ENCODE measurements at regions not wholly inside any gene's neighbourhood (a gene's known extent, or its start where the extent isn't known, plus 50 kb on each side); places are given as distances from the start of the nearest gene placed in this dataset.

DNA sequence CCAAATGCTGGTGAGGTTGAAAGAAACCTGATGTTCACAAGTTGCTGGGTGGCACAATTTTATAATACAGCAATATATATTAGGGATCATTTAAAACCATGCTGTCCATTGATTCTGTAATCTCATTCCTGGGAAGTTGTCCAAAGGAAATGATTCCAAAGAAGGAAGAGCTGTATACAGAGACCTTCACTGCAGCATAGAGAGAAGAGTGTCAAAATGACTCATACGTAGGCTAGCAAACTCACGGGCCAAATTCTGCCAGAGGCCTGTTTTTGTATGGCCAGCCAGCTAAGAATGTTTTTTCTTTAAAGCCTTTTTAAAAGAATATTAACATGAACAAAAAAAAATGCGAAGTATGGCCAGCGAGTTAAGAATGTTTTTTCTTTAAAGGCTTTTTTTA lies 69.2 kb upstream of the MED13L start:
- DNase-seq (ENCODE audit: insufficient read length) = no peak
- no peak for FAIRE-seq
- no peak for TF ChIP-seq POLR2AphosphoS5 (IDR thresholded peaks at IDR 0.05; ENCODE audit: low read depth, low read length)
- TF ChIP-seq POLR2A (IDR thresholded peaks at IDR 0.05; ENCODE audit: low read depth, low read length) = no peak
- no peak for TF ChIP-seq TAF1 (IDR thresholded peaks at IDR 0.05; ENCODE audit: borderline replicate concordance, low read depth, low read length)

DNA sequence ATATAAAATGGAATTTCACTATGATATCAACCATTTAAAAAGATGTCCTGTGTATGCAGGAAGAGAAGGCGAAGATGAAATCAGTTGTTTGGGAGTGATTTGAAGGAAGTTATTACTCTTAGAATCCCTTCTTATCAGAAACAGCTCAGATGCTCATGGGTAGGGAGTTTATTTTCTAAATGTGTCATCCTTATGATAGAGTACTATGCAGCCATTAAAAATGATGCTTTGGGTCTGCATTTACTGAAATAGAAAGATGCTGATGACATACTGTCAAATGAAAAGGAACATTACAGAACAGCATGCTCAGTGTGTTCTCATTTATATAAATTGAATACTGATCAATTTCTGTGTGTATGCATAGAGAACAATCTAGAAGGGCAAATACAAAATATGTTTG lies 69.8 kb upstream of the MED13L start:
- no peak for DNase-seq (ENCODE audit: insufficient read length)
- no peak for FAIRE-seq
- TF ChIP-seq POLR2AphosphoS5 (IDR thresholded peaks at IDR 0.05; ENCODE audit: low read depth, low read length) (no peak), TAF1 (IDR thresholded peaks at IDR 0.05; ENCODE audit: borderline replicate concordance, low read depth, low read length) (no peak), POLR2A (IDR thresholded peaks at IDR 0.05; ENCODE audit: low read depth, low read length) (no peak)

DNA sequence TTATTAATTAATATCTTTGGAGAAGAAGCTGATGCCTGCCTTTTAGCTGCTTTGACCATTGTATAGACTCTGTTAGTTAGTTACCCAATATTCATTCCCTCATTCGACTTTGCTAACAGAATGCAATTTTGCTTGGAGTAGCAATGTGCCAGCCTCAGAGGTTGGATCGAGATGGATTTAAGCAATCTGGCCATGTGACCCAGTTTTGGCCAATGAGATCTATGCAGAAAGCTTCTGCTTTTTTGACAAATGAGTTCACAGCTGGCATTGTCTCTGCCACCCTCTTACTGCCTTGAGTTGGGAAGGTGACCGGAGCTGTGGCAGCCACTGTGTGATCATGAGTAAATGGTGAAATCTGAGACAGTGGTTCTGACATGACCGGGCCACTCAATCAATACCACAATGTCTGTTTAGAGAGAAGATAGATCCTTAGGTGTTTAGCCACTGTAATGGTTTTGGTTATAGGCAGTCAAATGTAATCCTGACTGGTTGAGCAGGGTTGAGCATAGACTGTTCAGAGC lies 74.9 kb upstream of the MED13L start:
- DNase-seq (ENCODE audit: insufficient read length) = no peak
- FAIRE-seq = no peak
- no peak for TF ChIP-seq TAF1 (IDR thresholded peaks at IDR 0.05; ENCODE audit: borderline replicate concordance, low read depth, low read length)

DNA sequence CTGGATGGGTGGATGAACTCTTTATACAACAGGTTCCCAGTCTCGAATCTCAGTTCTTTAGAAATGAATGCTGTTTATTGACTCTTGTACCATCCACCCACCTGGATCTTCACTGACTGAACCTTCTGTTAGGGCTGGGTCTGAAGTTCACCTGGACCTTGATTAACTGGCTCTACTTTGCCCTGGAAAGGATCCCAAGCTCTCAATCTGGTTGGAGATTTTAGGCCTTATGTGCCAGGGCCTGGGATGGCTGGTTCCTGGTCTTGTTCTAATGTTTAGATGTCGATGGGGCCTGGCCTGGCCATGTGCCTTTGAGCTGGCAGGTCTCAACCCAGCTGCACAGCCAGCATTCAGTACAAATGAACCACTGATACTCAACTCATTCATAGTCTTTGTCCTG lies 76.5 kb upstream of the MED13L start:
- TF ChIP-seq POLR2AphosphoS5 (IDR thresholded peaks at IDR 0.05; ENCODE audit: low read depth, low read length) (no peak), TAF1 (IDR thresholded peaks at IDR 0.05; ENCODE audit: borderline replicate concordance, low read depth, low read length) (no peak), POLR2A (IDR thresholded peaks at IDR 0.05; ENCODE audit: low read depth, low read length) (no peak)
- no peak for FAIRE-seq

DNA sequence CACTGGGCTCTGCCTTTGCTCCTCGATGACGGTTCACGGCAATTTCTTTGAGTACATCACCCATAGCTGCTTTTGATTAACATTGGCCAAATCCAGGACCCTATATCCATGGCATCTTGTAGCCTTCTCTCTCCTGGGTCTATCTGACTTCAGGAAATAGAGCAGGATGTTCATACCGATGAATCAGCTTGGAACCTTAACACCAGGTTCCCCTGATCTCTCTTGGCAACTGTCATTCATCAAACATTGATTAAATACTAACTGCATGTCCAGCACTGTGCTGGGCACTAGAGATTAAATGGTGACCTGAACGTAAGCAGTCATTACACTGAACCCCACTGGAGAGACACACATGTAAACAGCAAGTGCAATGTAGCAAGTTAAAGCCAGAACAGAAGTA lies 77.0 kb upstream of the MED13L start:
- no peak for FAIRE-seq
- TF ChIP-seq POLR2AphosphoS5 (IDR thresholded peaks at IDR 0.05; ENCODE audit: low read depth, low read length) = no peak
- no peak for TF ChIP-seq POLR2A (IDR thresholded peaks at IDR 0.05; ENCODE audit: low read depth, low read length)
- TF ChIP-seq TAF1 (IDR thresholded peaks at IDR 0.05; ENCODE audit: borderline replicate concordance, low read depth, low read length) = no peak
- DNase-seq (ENCODE audit: insufficient read length) = no peak

More for the DNA sequence above, 76.5 kb upstream of the MED13L start:
- DNase-seq (ENCODE audit: insufficient read length) = no peak

DNA sequence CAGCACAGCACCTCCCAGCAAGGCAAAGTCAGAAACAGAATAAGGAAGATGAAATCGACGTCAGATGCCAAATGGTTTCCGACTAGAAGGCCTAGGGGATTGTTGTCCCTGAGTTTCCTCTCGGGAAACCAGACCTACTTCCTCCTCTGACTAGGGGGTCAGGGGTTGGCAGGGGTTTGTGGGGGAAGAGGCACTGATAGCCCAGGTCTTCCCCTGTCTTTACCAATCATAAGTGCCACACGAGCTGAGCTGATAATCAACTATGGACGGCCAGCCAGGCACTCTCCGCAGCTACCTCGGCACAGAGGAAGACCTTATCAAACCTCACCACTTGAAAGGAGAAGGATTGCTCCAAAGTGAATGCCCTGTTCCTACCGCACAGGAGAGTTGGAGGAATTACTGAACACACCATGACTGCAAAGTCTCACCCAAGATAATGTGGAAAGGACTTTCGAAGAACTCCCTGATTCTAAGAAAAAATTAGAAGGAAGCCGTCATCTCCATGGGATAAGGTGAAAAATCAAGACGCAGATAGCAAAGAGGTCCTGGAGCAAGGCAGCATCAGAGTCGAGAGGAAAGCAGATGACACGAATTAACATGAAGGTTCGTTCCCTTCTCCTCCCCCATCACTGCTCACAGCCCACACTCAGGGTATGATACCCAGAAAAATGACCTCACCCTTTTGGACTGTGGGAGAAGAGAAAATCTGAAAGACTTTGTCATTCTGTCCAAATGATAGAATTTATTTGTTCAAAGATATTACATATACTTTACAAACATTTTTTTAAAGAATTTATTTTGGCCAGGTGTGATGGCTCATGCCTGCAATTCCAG lies 77.7 kb upstream of the MED13L start:
- no peak for FAIRE-seq
- TF ChIP-seq TAF1 (IDR thresholded peaks at IDR 0.05; ENCODE audit: borderline replicate concordance, low read depth, low read length) = no peak
- no peak for TF ChIP-seq POLR2A (IDR thresholded peaks at IDR 0.05; ENCODE audit: low read depth, low read length)
- no peak for TF ChIP-seq POLR2AphosphoS5 (IDR thresholded peaks at IDR 0.05; ENCODE audit: low read depth, low read length)
- DNase-seq (ENCODE audit: insufficient read length) = no peak

DNA sequence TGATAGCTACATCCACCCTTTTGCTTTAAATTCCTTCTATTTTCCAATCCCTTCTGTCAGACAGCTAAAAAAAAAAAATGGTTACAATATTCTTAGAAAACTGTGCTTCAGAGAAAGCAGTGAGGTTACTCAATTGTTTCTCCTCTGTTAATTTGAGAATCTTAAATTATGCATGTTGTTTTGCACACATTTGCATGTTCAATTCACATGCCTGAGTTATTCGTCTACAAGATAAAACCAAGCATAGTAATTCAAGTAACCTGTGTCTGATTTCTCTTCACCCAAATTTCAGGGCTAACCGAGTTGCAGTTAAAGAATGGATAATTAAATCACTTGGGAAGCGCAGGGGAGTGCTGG lies 81.0 kb upstream of the MED13L start:
- DNase-seq (ENCODE audit: insufficient read length) (no peak), FAIRE-seq (no peak)
- no peak for TF ChIP-seq POLR2AphosphoS5 (IDR thresholded peaks at IDR 0.05; ENCODE audit: low read depth, low read length)
- no peak for TF ChIP-seq POLR2A (IDR thresholded peaks at IDR 0.05; ENCODE audit: low read depth, low read length)
- no peak for TF ChIP-seq TAF1 (IDR thresholded peaks at IDR 0.05; ENCODE audit: borderline replicate concordance, low read depth, low read length)

DNA sequence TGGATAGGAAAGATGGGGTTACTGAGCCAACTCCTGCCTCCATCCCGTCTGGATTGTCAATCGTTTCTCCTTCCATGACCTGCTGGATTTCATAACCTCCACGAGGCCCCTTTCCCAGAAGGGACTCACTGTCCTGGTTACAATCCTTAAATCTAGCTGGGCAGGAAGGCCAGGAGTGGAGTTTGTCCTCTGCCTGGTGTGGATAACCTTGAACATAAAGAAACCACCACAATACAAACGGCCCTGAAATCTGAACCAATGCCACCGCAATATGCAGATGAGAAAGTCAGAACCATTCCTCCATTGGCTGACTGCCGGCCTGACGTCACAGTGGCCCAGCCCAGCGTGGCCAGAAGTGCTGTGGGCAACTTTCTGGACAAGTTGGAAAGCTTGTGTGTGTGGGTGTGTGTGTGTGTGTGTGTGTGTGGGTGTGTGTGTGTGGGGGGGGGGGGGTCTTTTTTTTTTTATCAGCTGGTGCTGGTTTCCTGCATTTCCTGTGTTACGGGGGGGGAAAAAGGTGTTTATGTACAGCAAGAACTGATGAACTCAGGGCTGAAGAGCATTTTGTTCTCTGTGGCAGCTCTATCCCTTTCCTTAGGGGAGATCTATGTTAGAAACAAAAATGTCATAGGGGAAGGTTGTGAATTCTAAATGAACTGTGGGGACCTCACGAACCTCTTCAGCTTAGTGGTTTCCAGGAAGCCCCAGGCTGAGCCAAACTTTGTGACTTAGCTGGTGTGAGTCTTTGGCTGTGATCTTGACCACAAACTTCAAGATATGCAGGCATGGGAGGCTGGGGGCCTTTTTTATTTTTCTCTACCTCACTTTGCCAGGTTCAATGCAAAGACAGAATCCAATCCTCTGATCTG lies 81.6 kb upstream of the MED13L start:
- FAIRE-seq = peak; percentile 76
- DNase-seq (ENCODE audit: insufficient read length) = peak; percentile 52

DNA sequence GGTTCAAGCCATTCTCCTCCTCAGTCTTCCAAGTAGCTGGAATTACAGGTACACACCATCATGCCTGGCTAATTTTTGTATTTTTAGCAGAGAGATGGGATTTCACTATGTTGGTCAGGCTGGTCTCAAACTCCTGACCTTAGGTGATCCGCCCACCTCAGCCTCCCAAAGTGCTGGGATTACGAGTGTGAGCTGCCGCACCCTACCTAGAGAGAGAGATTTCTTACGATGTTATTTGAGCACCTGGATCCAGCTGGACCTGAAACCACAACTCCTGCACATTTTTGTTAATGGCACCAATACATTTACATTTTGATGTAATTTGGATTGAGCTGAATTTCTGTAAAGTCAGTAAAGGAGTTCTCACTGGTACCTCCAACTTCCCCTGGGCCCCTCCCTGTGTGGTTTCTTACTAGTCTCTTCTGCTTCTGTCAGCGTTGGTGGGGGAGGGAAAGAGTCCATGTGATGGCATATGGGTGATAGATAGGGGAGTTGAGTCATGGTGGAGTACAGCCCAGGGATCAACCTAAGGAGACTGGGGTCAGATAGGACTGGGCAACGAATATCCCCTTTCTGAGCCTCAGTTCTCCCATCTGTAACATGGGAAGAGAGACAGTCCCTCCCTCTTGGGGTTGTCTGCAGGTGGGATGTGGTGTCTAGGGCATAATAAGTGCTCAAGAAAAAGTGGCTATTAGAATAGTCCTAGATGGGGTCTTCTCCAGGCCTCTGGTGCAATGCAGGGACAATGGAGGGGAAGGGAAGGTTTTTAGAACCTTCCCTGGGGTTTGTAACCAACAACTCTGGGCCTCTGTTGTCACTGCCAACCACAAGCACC lies 83.3 kb upstream of the MED13L start:
- FAIRE-seq (no peak), DNase-seq (ENCODE audit: insufficient read length) (no peak)
- no peak for TF ChIP-seq POLR2AphosphoS5 (IDR thresholded peaks at IDR 0.05; ENCODE audit: low read depth, low read length)
- TF ChIP-seq POLR2A (IDR thresholded peaks at IDR 0.05; ENCODE audit: low read depth, low read length) = no peak
- TF ChIP-seq TAF1 (IDR thresholded peaks at IDR 0.05; ENCODE audit: borderline replicate concordance, low read depth, low read length) = no peak

More for the DNA sequence above, 81.6 kb upstream of the MED13L start:
- TF ChIP-seq POLR2AphosphoS5 (IDR thresholded peaks at IDR 0.05; ENCODE audit: low read depth, low read length) (no peak), POLR2A (IDR thresholded peaks at IDR 0.05; ENCODE audit: low read depth, low read length) (no peak), TAF1 (IDR thresholded peaks at IDR 0.05; ENCODE audit: borderline replicate concordance, low read depth, low read length) (no peak)

DNA sequence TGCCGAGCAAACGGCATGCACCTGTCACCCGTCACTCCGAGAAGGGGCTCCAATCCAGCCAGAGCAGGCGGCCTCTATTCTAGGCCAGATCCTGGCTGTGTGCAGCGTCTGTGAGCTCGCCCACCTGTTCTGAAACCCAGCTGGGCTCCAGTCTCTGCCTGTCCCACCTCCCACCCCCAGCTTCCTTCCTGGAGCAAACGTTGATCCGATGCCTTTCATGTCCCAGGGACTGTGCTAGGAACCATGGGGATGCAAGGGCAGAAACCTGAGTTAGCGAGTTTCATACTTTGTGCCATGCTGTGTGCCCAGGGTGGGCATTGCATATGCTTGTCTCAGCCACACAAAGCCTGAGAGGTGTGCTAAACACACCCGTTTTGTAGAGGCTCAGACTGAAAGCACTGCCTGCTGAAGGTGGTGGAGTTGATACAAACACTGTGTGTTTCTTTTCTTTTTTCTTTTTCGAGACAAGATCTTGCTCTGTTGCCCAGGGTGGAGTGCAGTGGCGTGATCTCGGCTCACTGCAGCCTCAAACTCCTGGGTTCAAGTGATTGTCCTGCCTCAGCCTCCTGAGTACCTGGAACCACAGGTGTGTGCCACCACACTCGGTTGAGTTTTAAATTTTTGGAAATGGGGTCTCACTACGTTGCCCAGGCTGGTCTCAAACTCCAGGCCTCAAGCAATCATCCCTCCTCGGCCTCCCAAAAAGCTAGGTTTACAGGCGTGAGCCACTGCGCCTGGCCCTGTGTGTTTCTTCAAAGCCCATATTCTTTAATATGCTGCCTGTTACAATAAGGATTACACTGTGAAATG lies 84.1 kb upstream of the MED13L start:
- DNase-seq (ENCODE audit: insufficient read length) (peak; percentile 32), FAIRE-seq (no peak)
- TF ChIP-seq POLR2A (IDR thresholded peaks at IDR 0.05; ENCODE audit: low read depth, low read length) (no peak), POLR2AphosphoS5 (IDR thresholded peaks at IDR 0.05; ENCODE audit: low read depth, low read length) (no peak), TAF1 (IDR thresholded peaks at IDR 0.05; ENCODE audit: borderline replicate concordance, low read depth, low read length) (no peak)
